Hepatocyte (in vitro differentiated cells): ENCODE measurements at regions not wholly inside any gene's neighbourhood (a gene's known extent, or its start where the extent isn't known, plus 50 kb on each side); places are given as distances from the start of the nearest gene placed in this dataset.

Source experiments
- EZH2phosphoT487 ChIP-seq: fragments of 200-600 bp; sonication (generic); IDR thresholded peaks from one replicate; pipeline ENCODE4 v1.6.1; 2018; ENCODE audit warnings: antibody characterized with exemption, mild to moderate bottlenecking, low read depth, moderate library complexity; ENCODE audit not compliant: unreplicated experiment, severe bottlenecking
- TF ChIP-seq, protein P1 (sequence below): fragments of 200-600 bp; sonication (generic); IDR thresholded peaks from 2 replicates; pipeline ENCODE4 v1.5.1; 2016; ENCODE audit warnings: antibody characterized with exemption, mild to moderate bottlenecking; ENCODE audit not compliant: poor library complexity

- TF ChIP-seq, protein P1, sequence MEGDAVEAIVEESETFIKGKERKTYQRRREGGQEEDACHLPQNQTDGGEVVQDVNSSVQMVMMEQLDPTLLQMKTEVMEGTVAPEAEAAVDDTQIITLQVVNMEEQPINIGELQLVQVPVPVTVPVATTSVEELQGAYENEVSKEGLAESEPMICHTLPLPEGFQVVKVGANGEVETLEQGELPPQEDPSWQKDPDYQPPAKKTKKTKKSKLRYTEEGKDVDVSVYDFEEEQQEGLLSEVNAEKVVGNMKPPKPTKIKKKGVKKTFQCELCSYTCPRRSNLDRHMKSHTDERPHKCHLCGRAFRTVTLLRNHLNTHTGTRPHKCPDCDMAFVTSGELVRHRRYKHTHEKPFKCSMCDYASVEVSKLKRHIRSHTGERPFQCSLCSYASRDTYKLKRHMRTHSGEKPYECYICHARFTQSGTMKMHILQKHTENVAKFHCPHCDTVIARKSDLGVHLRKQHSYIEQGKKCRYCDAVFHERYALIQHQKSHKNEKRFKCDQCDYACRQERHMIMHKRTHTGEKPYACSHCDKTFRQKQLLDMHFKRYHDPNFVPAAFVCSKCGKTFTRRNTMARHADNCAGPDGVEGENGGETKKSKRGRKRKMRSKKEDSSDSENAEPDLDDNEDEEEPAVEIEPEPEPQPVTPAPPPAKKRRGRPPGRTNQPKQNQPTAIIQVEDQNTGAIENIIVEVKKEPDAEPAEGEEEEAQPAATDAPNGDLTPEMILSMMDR: no peak
- no peak for TF ChIP-seq EZH2phosphoT487
These were observed 169.3 kb upstream of the BTBD3 start for GRCh38 chr20:11748436-11748835.
